BLaER1 (cell line): ENCODE measurements at regions not wholly inside any gene's neighbourhood (a gene's known extent, or its start where the extent isn't known, plus 50 kb on each side); places are given as distances from the start of the nearest gene placed in this dataset.

ENCODE experiments used
- H3K27ac ChIP-seq: shearing (Covaris generic); formaldehyde crosslinking; 2 replicates; pipeline ENCODE4 v1.8.1; 2022
- H3K27me3 ChIP-seq: shearing (Covaris generic); formaldehyde crosslinking; 2 replicates; pipeline ENCODE4 v1.8.1; 2022
- H3K36me3 ChIP-seq: shearing (Covaris generic); formaldehyde crosslinking; 2 replicates; pipeline ENCODE4 v1.8.1; 2022
- H3K4me1 ChIP-seq: shearing (Covaris generic); formaldehyde crosslinking; 2 replicates; pipeline ENCODE4 v1.8.1; 2022
- H3K4me2 ChIP-seq: shearing (Covaris generic); formaldehyde crosslinking; 2 replicates; pipeline ENCODE4 v1.8.1; 2022
- H3K4me3 ChIP-seq: shearing (Covaris generic); formaldehyde crosslinking; 2 replicates; pipeline ENCODE4 v1.8.1; 2022
- H3K9ac ChIP-seq: shearing (Covaris generic); formaldehyde crosslinking; 2 replicates; pipeline ENCODE4 v1.8.1; 2022
- H3K9me3 ChIP-seq: shearing (Covaris generic); formaldehyde crosslinking; 2 replicates; pipeline ENCODE4 v1.8.1; 2022
- H4K20me1 ChIP-seq: shearing (Covaris generic); formaldehyde crosslinking; 2 replicates; pipeline ENCODE4 v1.8.1; 2022
- Cebpa-rat ChIP-seq: shearing (Covaris generic); IDR thresholded peaks from 2 replicates; pipeline ENCODE4 v1.8.1; 2022

DNA sequence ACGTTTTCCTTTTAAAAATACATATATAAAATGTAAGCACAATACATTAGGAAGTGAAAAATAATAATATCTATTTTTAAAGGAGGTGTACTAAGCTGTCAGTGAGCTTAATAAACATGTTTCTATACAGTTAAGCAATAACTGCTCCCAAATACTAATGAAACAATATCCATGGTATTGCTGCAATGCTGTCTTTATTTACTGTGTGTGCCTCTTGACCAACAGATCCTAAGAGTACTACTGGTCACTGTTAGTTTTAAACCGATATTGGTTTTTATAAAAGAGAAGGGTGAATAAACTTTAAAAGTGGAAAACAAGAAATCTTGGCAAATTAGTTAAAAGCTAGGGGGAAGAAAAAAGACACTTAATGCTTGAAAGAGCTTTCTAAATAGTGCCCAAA is 1029.0 kb downstream of the FSTL5 start:
- H3K27me3 ChIP-seq = no peaks in the 10 kb centered on the region
- H3K9ac ChIP-seq = no peak overlapping the region
- no peak overlapping the region for H3K4me2 ChIP-seq
- no peaks in the 10 kb centered on the region for H3K36me3 ChIP-seq
- H3K4me3 ChIP-seq = no peak overlapping the region
- no peak overlapping the region for H3K27ac ChIP-seq
- peaks cover 13% of the 10 kb centered on the region for H3K9me3 ChIP-seq
- TF ChIP-seq Cebpa-rat = no peak
- no peaks in the 10 kb centered on the region for H3K4me1 ChIP-seq
- H4K20me1 ChIP-seq = no peaks in the 10 kb centered on the region

DNA sequence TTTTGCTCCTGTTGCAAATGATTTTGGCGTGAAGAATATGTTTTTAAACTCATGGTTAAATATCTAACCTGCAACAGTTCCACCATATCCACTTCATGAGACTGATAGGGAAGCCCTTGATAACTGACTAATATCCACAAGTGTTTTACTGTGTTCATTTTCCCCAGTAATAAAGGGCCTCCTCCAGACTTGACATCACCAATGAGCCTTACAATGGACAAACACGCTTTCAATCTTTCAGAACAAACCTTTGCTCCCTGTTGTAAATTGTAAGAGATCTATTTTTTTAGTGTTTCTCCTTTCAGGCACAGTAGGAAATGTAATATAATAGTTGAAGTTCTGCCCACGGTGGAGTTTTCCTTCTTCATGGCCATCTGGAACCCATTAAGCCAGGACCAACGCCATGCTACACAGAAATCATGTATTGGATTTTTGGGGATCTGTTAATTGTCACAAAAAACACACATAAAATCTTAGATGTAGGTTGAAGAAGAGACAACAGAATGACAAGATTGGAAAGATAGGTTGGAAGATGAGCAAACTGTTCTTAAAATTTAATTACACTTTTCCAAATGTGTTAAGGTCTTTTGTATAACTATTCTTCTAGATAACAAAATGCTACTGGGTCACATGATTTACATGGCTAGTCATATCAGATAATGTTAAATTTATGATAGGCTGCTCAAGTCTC is 1030.1 kb downstream of the FSTL5 start:
- H3K4me1 ChIP-seq = no peaks in the 10 kb centered on the region
- H3K27me3 ChIP-seq = no peaks in the 10 kb centered on the region
- no peak for TF ChIP-seq Cebpa-rat
- H3K9me3 ChIP-seq = peaks cover 13% of the 10 kb centered on the region
- no peak overlapping the region for H3K9ac ChIP-seq
- no peak overlapping the region for H3K4me2 ChIP-seq
- H3K4me3 ChIP-seq = no peak overlapping the region
- no peak overlapping the region for H3K27ac ChIP-seq
- no peaks in the 10 kb centered on the region for H3K36me3 ChIP-seq
- no peaks in the 10 kb centered on the region for H4K20me1 ChIP-seq

GRCh38 chr4:161132715-161133425 is 1030.9 kb downstream of the FSTL5 start:
- H3K27me3 ChIP-seq = no peaks in the 10 kb centered on the region
- no peak overlapping the region for H3K9ac ChIP-seq
- H3K36me3 ChIP-seq = no peaks in the 10 kb centered on the region
- H3K4me1 ChIP-seq = no peaks in the 10 kb centered on the region
- H3K9me3 ChIP-seq = peaks cover 10% of the 10 kb centered on the region
- no peaks in the 10 kb centered on the region for H4K20me1 ChIP-seq
- TF ChIP-seq Cebpa-rat = no peak
- no peak overlapping the region for H3K4me2 ChIP-seq
- H3K27ac ChIP-seq = no peak overlapping the region
- H3K4me3 ChIP-seq = no peak overlapping the region

GRCh38 chr4:161121451-161121850 is 1042.3 kb downstream of the FSTL5 start:
- Histone ChIP-seq H3K36me3 (no peaks in the 10 kb centered on the region), H3K4me3 (no peak overlapping the region), H3K9me3 (0 out of 2 replicates have a peak, but pooled peaks cover 3% of the 10 kb centered on the region), H3K27me3 (no peaks in the 10 kb centered on the region), H3K9ac (no peak overlapping the region), H3K27ac (no peak overlapping the region), H4K20me1 (no peaks in the 10 kb centered on the region), H3K4me2 (no peak overlapping the region), H3K4me1 (no peaks in the 10 kb centered on the region)
- no peak for TF ChIP-seq Cebpa-rat

DNA sequence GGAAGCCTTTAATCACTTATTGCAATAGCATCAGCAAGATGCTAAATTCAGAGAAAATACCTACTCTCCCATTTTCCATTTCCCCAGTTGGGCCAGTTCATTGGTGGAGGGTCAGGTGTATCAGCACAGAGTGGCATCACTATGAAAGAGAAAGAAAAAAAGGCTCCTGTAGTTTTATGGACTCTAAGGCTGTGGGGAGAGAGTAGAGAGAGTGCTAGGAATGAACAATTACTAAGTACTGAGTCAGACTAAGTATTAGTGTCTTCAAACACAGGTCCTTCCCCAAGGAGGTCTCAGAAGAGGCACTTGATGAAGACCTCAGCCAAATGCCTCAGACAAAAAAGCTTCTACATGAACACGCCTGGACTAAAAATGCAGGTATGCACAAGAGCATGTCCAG is 1061.9 kb downstream of the FSTL5 start:
- Histone ChIP-seq H3K4me1 (no peaks in the 10 kb centered on the region), H3K27me3 (no peaks in the 10 kb centered on the region), H3K4me2 (no peak overlapping the region), H3K4me3 (no peak overlapping the region), H3K9me3 (no peaks in the 10 kb centered on the region), H3K36me3 (no peaks in the 10 kb centered on the region), H3K27ac (no peak overlapping the region), H3K9ac (no peak overlapping the region), H4K20me1 (no peaks in the 10 kb centered on the region)
- TF ChIP-seq Cebpa-rat = no peak

DNA sequence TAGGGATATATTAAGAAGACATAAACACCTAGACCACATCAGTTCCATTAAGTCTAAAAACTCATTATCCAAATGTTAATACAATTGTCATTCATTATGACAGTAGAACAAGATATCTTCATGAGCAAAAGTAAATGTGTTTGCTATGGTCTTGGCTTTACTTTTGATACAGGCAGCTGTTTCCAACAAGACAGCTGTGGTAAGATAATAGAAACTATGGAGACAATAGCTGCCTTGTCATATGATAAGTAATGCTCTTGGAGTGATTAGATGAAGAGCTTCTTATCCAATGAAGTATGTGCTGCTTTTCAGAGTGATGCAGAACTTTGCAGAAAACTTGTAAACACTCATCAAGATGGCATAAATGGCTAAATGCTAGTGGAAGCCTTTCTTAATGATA is 1066.0 kb downstream of the FSTL5 start:
- no peaks in the 10 kb centered on the region for H3K27me3 ChIP-seq
- H4K20me1 ChIP-seq = no peaks in the 10 kb centered on the region
- no peaks in the 10 kb centered on the region for H3K36me3 ChIP-seq
- no peak for TF ChIP-seq Cebpa-rat
- H3K4me2 ChIP-seq = no peak overlapping the region
- no peaks in the 10 kb centered on the region for H3K9me3 ChIP-seq
- no peak overlapping the region for H3K4me3 ChIP-seq
- H3K4me1 ChIP-seq = no peaks in the 10 kb centered on the region
- H3K27ac ChIP-seq = no peak overlapping the region
- no peak overlapping the region for H3K9ac ChIP-seq

GRCh38 chr4:161061046-161061445 is 1102.8 kb downstream of the FSTL5 start:
- Histone ChIP-seq H3K27me3 (no peaks in the 10 kb centered on the region), H3K27ac (no peak overlapping the region), H3K36me3 (no peaks in the 10 kb centered on the region), H4K20me1 (no peaks in the 10 kb centered on the region), H3K9ac (no peak overlapping the region), H3K4me3 (no peak overlapping the region), H3K9me3 (no peaks in the 10 kb centered on the region), H3K4me2 (no peak overlapping the region), H3K4me1 (no peaks in the 10 kb centered on the region)
- no peak for TF ChIP-seq Cebpa-rat
